CD4-positive, alpha-beta T cell treated with Interleukin-6 for 4 hours (primary cell): ENCODE measurements at regions not wholly inside any gene's neighbourhood (a gene's known extent, or its start where the extent isn't known, plus 50 kb on each side); places are given as distances from the start of the nearest gene placed in this dataset.
"Not testable (repeated sequence)": the region's sequence is repeated elsewhere in the genome, so short reads cannot be mapped to it uniquely, and the experiment has no call there.

Experiments used
- DNase-seq: peaks from one replicate; pipeline ENCODE4 v3.0.0-alpha.2; 2020; ENCODE audit warnings: mixed read lengths

DNA sequence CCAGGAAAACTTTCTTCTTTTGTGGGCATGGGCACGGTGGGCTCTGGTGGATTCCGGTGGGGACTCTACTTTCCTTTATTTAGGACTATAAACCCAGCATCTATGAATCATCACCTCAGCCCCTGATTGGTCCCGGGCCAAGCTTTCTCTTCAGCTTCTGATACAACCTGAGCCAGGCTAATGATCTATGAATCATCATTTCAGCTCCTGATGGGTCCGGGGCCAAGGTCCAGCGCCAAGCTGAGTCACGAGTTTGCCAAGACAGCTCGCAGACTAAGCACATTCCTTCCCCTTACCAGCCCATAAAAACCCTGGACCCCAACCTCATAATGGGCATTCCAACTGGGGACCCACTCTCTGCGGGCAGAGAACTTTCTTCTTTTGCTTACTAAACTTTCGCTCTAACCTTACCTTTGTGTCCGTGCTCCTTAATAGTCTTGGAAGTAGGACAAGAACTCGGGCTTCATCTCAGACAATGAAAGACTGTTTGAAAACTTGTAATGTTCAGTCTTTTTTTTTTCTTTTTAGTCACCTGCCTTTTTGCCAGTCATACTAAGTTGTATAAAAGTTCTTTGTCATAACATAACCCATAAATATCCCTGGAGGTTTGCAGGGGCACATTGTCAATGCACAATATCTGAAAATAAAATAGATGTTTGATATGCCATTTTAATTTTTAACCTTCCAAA lies 904.9 kb upstream of the EPHA5 start:
- DNase-seq: no peak

DNA sequence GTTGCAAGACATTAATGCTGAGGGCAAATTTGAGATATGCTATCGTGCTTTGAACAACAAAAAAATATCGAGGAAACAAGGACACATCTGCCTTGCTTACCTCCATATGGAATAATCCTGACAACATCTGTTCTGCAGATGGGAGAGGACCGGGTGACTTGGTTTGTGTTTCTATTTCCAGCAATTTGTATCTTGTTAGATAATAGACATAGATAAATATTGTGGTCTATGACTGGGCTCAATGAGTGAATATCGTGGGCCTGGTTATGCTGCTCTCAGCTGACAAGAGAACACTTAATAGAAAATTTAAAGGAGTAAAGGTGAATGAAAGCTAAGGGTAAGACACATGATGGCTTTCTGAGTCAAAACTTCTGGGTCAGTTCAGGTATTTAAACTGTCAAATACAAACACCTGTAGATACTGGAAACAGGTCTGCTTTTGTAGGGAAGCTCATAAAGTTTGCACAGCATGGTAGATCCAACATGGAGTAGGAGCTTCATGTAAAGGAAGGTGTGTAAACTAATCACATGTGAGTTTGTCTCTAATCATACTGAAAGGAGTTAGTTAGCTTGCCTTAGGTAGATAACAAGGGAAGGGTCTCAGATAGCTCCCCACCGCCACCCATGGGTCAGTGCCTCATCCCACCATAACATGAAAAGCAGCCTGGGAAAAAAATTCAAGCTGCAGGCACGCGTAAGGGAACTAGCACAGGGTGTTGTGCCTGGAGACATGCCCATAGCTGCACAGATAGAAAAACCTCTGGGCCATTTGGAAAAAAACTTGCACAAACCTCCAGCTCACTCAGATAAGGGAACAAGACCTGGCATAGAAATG lies 904.1 kb upstream of the EPHA5 start:
- DNase-seq: no peak

DNA sequence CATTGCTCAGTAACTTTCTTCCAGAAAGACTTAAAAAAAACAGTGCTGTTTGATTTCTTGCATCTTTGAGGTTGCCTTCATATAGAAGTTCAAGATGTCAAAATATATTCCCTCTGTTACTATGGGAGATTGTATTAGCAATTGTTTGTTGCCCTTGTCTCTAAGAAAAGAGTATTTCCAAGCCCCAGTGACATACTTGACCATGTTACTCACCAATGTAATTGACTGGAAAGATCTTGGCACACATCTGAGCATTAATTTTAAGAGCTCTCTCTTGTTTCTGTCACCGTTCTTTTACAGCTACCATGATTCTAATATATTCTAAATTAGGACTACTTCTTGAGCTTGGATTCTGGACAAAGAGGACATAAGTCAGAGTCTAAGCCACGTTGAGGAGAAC lies 902.7 kb upstream of the EPHA5 start:
- no peak for DNase-seq

DNA sequence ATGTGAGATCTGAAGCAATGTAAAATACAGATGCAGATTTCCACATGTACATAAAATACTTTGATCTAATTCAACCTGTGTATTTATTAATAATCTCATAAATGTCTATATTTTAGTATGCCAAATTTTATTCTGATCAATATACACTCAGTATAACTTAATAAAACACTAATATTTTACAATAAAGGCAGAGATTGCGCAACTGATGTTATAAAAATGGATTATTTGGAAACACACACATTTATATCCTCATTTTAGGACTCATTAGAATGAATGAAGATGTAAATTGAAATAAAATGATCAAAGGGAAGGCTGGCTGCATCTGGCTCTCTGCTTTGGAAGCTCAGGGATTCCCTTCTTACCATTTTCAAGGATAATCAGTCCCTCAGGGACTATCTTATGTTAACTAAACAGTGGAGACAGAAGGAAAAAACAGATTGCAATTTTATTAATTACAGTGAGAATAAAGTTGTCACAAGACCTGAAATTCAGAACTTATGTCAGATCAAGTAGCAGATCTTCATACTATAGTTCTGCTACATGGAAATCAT lies 900.9 kb upstream of the EPHA5 start:
- no peak for DNase-seq

DNA sequence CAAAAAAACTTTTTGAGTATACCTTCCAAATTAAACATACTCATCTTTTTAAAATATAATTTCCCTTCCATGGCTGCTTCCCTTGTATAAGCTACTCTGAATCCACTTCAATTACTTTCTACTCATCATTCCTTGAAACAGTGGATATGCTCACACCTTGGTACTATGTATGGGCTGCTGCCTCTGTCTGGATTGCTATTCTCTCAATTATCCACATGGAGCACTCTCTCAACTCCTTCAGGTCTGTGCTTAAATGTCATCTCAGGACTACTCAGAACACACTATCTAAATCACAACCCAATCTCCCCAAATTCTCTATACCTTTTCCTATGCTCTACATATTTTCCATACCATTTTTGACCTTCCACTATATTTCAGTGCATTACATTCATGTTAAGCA lies 898.9 kb upstream of the EPHA5 start:
- DNase-seq: no peak

DNA sequence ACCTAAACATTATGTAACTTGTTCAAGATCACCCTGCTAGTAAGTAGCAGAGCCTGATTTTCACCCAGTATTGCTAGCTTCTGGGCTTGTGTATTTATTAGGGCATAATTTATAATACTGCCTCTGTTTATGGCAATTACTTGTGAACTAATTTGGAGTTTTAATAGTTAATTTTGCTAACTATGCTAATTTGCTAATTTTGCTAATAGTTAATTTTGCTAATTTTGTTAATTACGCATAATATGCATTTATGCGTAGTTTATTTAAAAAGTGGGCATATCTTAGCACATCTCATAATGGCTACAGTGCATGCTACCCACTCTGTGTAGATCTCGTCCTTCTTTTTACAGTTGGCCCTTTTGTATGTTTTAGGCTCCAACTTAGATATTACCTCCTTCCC lies 898.1 kb upstream of the EPHA5 start:
- no peak for DNase-seq

DNA sequence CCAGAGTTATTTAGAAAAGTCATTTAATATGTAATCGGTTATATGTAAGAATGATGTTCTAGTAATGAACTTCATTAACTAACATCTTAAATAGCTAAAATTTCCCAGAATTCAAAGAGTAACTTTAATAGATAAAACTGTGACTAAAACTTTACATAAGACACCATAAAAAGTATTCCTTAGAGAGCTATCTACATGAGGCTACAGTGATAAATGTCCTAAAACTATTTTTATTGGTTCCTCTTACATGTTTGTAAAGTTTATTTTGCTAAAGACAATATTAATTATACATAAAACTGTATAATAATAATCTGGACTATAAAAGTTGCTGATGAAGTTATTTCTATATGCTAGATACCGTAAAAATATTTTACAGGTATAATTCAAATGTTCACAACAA lies 897.7 kb upstream of the EPHA5 start:
- DNase-seq: no peak

DNA sequence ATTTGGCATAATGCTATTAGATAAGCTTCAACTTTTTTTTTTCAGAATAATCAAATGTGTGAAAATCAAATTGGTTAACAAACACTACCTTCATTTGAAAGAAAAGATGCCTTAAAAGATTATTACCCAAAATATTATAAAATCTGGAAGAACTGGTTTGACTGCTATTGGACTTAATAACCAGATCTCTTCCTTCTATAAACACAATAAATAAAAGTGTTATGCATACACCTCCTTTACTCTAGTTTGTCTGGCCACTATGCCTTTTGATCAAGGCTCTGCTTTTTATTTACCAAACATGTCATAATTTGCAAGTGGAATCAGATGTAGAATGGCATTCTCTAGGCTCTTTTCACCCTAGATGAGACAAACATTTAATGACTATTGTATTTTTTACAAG lies 897.3 kb upstream of the EPHA5 start:
- DNase-seq: no peak

DNA sequence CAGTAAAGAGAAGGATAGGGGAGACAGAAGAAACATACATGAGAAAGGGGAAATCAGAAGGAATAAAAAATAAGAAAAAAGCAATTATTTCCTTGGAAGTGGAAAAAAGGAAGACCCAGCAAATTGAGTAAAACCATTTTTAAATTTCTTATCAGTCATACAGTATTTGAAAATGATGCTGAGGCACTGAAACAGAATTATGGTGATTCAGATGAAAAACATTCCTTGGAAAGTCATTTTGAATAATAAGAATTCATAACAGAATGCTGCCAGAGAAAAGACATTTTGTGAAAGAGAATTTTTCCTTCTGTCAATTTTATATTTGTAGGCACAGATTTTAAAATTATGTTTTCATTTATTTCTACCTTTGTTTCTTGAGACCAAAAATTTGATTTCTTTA lies 895.5 kb upstream of the EPHA5 start:
- DNase-seq: no peak

DNA sequence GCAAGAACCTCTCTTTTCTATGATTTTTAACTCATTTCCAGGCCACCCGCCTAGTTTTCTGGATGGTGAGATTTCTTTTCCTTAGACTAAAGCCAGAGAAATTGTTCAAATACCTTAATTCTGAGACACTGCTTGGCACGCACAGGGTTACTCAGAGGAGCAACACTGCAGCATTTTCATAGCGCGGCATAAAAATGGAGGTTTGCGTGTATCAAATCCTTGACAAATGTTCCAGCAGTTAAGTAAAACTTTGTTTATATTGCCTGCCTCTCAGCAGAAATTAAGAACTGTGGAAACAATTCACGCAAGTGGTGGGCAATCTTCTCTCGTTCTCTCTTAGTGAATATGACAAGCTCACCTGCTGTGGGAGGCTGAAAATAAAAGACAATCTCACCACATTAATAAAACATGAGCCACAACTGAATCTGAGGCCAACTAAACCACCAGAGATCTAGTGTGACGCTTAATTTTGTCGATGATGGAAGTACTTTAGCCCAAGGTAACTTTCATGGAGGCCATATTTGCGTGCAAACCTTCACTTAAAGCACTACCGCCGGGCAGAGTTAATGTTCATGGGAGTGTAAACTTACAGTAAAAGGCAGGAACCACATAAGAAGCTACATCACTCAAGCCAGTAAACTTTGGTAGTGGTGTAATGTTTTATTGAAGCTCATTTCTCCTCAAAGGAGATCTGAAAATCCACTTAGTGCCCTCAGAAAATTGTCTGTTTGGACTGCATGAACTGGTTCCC lies 894.8 kb upstream of the EPHA5 start:
- DNase-seq: no peak

DNA sequence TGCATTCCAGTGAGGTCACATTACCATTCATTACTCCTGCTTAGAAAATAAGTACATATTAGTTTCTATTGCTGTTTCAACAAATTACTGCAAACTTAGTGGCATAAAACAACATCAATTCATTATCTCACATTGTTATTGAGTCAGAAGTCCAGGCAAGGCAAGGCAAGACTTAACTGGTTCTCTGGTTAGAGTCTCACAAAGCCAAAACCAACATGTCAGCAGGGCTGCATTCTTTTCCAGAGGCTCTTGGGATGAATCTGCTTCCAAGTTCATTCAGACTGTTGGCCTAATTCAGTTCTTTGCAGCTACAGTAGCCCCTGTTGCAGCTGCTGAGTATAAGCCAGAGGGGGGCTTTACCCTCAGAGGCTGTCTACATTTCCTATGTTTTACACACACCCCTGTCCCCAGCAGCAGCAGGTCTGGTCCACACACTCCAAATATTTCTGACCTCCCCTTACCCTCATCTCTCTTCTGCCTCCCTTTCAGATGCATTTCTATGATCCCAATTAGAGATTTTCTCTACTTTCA lies 892.1 kb upstream of the EPHA5 start:
- DNase-seq: no peak

DNA sequence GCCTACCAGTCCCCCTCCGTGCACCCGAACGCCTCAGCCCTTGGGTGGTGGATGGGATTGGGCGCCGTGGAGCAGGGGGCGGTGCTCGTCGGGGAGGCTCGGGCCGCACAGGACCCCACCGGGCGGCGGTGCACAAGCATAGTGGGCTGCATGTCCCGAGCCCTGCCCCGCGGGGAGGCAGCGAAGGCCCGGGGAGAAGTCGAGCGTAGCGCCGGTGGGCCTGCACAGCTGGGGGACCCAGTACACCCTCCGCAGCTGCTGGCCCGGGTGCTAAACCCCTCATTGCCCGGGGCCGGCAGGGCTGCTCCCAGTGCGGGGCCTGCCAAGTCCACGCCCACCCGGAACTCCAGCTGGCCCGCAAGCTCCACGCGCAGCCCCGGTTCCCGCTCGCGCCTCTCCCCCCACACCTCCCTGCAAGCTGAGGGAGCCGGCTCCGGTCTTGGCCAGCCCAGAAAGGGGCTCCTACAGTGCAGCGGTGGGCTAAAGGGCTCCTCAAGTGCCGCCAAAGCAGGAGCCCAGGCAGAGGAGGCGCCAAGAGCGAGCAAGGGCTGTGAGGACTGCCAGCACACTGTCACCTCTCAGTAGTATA lies 891.3 kb upstream of the EPHA5 start:
- not testable (repeated sequence) for DNase-seq

DNA sequence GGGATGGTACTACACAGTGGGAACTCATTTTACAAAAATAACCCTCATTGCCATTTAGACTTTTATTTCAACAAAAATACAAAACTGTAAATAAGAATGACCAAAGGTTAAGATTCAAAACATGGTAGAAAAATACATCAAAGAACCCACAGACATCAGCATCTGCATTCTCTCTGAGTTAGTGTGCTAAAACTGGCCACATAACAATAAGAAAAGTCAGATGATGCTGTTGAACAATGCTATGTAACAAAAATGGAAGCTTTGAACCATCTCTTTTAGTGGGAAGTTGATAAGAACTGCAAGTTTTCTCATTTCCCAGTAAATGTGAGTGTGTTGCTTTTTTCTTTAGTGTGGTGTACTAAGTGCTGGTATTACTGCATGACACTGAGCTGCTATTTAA lies 888.4 kb upstream of the EPHA5 start:
- DNase-seq: no peak

DNA sequence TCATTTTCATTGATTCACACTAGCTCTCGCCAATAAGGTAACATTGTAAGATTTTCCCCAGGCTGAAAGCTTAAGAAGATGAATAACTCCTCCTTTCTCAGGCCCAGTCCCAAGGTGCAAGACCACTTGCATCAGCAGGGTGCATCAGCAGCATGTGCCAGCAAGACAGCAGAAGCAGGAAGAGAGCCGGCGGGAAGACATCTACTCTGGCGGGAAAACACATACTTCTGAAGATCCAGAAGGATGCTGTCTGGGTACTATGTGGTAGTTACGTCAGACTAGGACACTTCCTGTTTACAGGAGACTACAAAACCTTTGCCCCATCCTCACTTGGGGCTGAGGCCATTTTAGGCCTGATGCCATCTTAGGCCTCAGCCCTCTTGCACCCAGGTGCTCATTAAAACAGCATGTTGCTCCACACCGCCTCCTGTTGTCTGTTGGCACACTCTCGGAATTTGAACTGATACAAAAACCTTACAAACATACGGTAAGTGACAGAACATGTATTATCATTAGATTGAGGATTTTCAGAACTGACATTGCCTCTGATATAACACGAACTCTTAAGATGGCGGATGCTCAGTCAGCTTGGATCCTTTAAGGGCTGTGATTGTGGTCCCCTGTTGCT lies 886.5 kb upstream of the EPHA5 start:
- DNase-seq: no peak

DNA sequence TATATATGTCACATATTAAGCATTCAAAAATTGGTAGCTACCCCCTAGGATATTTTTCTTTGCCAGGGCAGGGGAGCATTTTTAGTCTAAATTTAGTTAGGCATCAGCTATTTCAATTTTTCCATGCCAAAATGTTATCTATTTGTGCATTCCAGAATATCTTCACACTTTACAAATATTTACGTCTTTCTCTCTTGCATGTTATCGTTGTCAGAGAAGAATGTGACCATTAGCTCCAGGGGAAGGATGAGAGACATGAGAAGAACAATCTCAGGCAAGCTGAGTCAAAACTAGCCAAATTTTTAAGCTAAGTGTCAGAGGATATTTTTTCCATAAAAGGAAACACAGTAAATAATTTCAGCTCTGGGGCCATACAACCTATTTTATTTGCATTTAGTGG lies 885.0 kb upstream of the EPHA5 start:
- DNase-seq: no peak

DNA sequence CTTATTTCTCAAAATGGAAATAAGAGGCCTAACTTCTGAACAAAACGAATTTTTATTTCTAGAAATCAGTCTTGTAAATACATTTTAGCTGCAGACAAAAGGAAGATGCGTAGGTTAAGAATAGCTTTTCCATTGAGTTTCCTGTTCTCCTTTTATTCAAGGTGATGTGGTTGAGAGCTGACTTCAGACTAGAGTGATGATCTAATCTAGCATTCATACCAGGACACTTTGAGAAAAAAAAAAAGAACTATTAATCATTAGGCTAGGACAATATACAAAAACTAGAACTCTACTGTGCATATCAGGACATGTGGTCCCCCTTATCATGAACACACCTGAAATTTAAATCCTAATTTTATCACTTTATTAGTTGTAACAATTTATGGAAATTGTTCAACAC lies 884.5 kb upstream of the EPHA5 start:
- DNase-seq: no peak

DNA sequence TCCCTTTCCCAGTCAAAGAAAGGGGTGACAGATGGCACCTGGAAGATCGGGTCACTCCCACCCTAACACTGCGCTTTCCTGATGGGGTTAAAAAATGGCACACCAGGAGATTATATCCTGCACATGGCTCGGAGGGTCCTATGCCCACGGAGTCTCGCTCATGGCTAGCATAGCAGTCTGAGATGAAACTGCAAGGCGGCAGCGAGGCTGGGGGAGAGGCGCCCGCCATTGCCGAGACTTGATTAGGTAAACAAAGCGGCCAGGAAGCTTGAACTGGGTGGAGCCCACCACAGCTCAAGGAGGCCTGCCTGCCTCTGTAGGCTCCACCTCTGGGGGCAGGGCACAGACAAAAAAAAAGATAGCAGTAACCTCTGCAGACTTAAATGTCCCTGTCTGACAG lies 875.0 kb upstream of the EPHA5 start:
- DNase-seq: not testable (repeated sequence)

DNA sequence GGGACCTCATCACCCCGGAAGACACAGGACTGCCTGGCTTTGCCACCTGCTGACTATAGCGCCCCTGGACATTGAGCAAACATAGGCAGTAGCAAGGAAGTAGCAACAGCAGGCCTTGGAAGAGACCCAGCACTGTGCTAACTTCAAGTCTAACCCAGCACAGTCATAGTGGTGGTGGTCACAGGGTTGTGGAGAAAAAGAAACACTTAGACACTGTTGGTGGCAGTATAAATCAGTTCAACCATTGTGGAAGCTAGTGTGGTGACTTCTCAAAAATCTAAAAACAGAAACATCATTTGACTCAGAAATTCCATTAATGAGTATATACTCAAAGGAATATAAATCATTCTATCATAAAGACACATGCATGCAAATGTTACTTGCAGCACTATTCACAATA lies 874.0 kb upstream of the EPHA5 start:
- DNase-seq: no peak

DNA sequence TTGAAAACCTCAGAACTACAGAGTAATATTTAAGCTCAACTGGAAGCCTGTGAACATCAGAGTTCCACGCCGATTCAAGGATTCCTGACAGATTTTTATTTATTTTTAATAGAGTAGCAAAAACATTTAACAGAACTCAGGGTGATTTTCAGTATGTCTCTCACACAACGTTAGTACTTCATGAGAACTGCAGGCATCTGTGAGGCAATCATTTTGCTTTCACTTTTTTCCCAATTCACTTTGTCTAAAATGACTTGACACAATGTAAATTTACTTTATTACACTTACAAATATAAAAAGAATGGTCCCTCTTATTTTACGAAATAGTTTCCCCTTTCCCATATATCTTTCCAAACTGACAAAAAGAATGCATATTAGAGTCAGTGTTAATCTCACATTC lies 869.5 kb upstream of the EPHA5 start:
- DNase-seq: no peak

DNA sequence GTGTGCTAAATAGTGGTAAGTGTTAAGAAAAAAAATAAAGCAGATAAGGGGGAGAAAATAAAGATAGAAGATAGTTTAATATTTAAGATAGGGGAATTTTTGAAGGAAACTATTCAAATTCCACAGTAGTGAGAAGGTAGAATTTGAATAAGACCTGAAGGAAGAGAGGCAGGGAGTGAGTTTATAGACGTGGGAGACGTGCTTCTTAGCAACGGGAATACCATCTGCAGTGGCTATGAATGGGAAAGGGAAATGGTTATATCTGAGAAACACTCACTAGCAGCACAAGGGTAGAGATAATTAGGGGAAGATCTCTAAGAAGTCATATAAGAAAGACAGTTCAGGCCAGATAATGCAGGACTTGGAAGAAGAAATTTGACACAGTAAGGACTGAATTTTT lies 854.5 kb upstream of the EPHA5 start:
- no peak for DNase-seq

DNA sequence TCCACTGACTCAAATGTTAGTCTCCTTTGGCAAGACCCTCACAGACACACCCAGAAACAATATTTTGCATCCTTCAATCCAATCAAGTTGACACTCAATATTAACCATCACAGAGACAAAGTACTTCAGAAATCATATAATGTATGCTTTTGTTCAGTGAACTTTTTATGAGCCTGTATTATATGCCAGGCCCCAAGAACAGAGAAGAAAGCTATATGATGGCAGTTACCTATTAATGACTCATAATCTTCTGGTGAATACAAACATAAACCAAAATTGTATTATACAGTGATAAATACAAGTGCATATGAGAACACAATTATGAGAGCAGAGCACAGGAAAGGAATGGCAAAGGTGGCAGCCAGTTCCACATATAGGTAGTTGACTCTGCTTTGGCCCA lies 852.0 kb upstream of the EPHA5 start:
- DNase-seq: no peak

DNA sequence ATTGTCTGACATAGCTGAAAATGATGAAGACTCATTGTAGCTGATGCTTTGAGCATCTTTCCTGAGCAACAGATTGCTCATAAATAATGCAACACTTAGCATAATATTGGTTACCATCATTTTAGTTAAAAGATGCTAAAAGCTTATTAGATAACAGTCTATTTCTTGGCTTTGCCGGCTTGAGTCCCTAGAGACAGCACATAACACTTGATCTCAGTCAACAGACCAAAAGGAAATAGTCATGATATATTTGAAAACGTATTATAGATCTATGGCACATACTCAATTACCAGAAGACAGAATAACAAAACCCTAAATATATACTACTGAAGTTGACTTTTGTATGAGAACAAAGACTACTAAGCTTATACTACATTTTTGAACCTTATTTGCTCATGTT lies 846.7 kb upstream of the EPHA5 start:
- no peak for DNase-seq

DNA sequence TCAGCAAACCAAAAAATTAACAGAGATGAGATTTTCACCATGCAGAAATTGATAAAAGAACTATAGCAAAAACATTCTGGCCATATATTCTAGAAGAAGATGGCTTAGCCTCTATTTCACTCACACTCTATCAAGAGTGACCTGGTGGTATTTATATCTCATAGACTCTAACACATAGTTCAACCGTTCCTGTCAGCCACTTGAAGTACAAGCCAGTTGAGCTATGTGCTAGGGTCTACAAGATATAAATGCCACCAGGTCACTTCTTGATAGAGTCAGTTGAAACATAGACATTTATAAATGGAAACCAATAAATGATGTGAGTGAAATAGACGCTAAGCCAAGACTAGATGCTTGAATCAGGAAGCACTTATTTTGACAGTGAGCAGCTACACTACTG lies 836.7 kb upstream of the EPHA5 start:
- no peak for DNase-seq
